Neural cell (in vitro differentiated cells): ENCODE measurements at regions not wholly inside any gene's neighbourhood (a gene's known extent, or its start where the extent isn't known, plus 50 kb on each side); places are given as distances from the start of the nearest gene placed in this dataset.
"Not testable (repeated sequence)": the region's sequence is repeated elsewhere in the genome, so short reads cannot be mapped to it uniquely, and the experiment has no call there.

Experiments
- CTCF ChIP-seq: fragments of 450-650 bp; IDR thresholded peaks from 2 replicates; pipeline ENCODE4 v1.5.1; 2014; ENCODE audit warnings: antibody characterized with exemption, mild to moderate bottlenecking, moderate library complexity; ENCODE audit not compliant: poor library complexity, severe bottlenecking
- RAD21 ChIP-seq: fragments of 450-650 bp; conservative IDR thresholded peaks from 2 replicates; pipeline ENCODE4 v1.6.1; 2014; ENCODE audit warnings: antibody characterized with exemption, mild to moderate bottlenecking, moderate library complexity
- SMC3 ChIP-seq: fragments of 450-650 bp; conservative IDR thresholded peaks from 2 replicates; pipeline ENCODE4 v1.6.1; 2014; ENCODE audit warnings: antibody characterized with exemption, mild to moderate bottlenecking, moderate library complexity; ENCODE audit not compliant: poor library complexity
- TAF1 ChIP-seq: IDR thresholded peaks from 2 replicates; pipeline ENCODE4 v1.6.1; 2012; ENCODE audit warnings: low read depth

- TF ChIP-seq RAD21, CTCF, SMC3, TAF1: not testable (repeated sequence)
Observed at GRCh38 chr21:27338007-27338406, 371.1 kb upstream of the ADAMTS5 start.
